BLaER1 treated with 17β-estradiol and CSF1 and Interleukin-3, amounts not matched to agents 10 nM and 100 nM (cell line): ENCODE measurements at regions not wholly inside any gene's neighbourhood (a gene's known extent, or its start where the extent isn't known, plus 50 kb on each side); places are given as distances from the start of the nearest gene placed in this dataset.

Source experiments
- H3K27ac ChIP-seq, 11 experiments: shearing (Covaris generic); formaldehyde crosslinking; 2 replicates each; pipeline ENCODE4 v1.8.1; 2022
- H3K27me3 ChIP-seq, 11 experiments: shearing (Covaris generic); formaldehyde crosslinking; 2 replicates each; pipeline ENCODE4 v1.8.1; 2022
- H3K36me3 ChIP-seq, 11 experiments: shearing (Covaris generic); formaldehyde crosslinking; 2 replicates each; pipeline ENCODE4 v1.8.1; 2022
- H3K4me1 ChIP-seq, 10 experiments: shearing (Covaris generic); formaldehyde crosslinking; 2 replicates each; pipeline ENCODE4 v1.8.1; 2022
- H3K4me2 ChIP-seq, 11 experiments: shearing (Covaris generic); formaldehyde crosslinking; 2 replicates each; pipeline ENCODE4 v1.8.1; 2022
- H3K4me3 ChIP-seq, 10 experiments: shearing (Covaris generic); formaldehyde crosslinking; 2 replicates each; pipeline ENCODE4 v1.8.1; 2022
- H3K9ac ChIP-seq, 11 experiments: shearing (Covaris generic); formaldehyde crosslinking; 2 replicates each; pipeline ENCODE4 v1.8.1; 2022
- H3K9me3 ChIP-seq, 11 experiments: shearing (Covaris generic); formaldehyde crosslinking; replicated peaks in 1 of 11; 2 replicates each; pipeline ENCODE4 v1.8.1; 2022
- H4K20me1 ChIP-seq, 11 experiments: shearing (Covaris generic); formaldehyde crosslinking; 2 replicates each; pipeline ENCODE4 v1.8.1; 2022
- Cebpa-rat ChIP-seq, 11 experiments: shearing (Covaris generic); IDR thresholded peaks; 2 replicates each; pipeline ENCODE4 v1.8.1; 2022

GRCh38 chr18:37930640-37931039, 365.0 kb upstream of the CELF4 start:
- no peaks in the 10 kb centered on the region for H3K36me3 ChIP-seq
- H3K9ac ChIP-seq = no peak overlapping the region
- no peaks in the 10 kb centered on the region for H3K4me1 ChIP-seq

GRCh38 chr18:37922162-37922561, 356.6 kb upstream of the CELF4 start:
- Histone ChIP-seq H3K9me3 (no peaks in the 10 kb centered on the region), H4K20me1 (no peaks in the 10 kb centered on the region), H3K36me3 (no peaks in the 10 kb centered on the region), H3K27me3 (no peaks in the 10 kb centered on the region), H3K27ac (no peak overlapping the region), H3K4me2 (no peak overlapping the region), H3K4me3 (no peak overlapping the region), H3K4me1 (peaks cover 0 to 13% (median 0%) of the 10 kb centered on the region in 10 experiments; a peak in 2 of 20 replicates), H3K9ac (no peak overlapping the region)
- TF ChIP-seq Cebpa-rat (IDR thresholded peaks at IDR 0.05) = no peak

More at GRCh38 chr18:37930640-37931039, 365.0 kb upstream of the CELF4 start:
- Histone ChIP-seq H3K27ac (no peak overlapping the region), H3K4me3 (no peak overlapping the region), H3K4me2 (no peak overlapping the region), H4K20me1 (no peaks in the 10 kb centered on the region), H3K27me3 (no peaks in the 10 kb centered on the region), H3K9me3 (no peaks in the 10 kb centered on the region)
- no peak for TF ChIP-seq Cebpa-rat (IDR thresholded peaks at IDR 0.05)

GRCh38 chr18:37920865-37921264, 355.3 kb upstream of the CELF4 start:
- no peaks in the 10 kb centered on the region for H3K27me3 ChIP-seq
- H3K9ac ChIP-seq = no peak overlapping the region
- H3K4me3 ChIP-seq = no peak overlapping the region
- no peak for TF ChIP-seq Cebpa-rat (IDR thresholded peaks at IDR 0.05)
- no peak overlapping the region; a peak in 1 of 22 replicates for H3K27ac ChIP-seq
- peak overlapping the region in 1 of 11 experiments; percentile 44; a peak in 1 of 22 replicates for H3K4me2 ChIP-seq
- peaks cover 0 to 13% (median 0%) of the 10 kb centered on the region in 10 experiments; a peak in 2 of 20 replicates for H3K4me1 ChIP-seq
- H4K20me1 ChIP-seq = no peaks in the 10 kb centered on the region
- H3K9me3 ChIP-seq = no peaks in the 10 kb centered on the region
- no peaks in the 10 kb centered on the region for H3K36me3 ChIP-seq

GRCh38 chr18:37913051-37913450, 347.5 kb upstream of the CELF4 start:
- TF ChIP-seq Cebpa-rat (IDR thresholded peaks at IDR 0.05) = no peak
- no peaks in the 10 kb centered on the region for H3K4me1 ChIP-seq
- H3K27me3 ChIP-seq = no peaks in the 10 kb centered on the region
- no peaks in the 10 kb centered on the region for H3K36me3 ChIP-seq
- no peaks in the 10 kb centered on the region for H3K9me3 ChIP-seq
- H3K27ac ChIP-seq = no peak overlapping the region
- no peak overlapping the region for H3K4me3 ChIP-seq
- no peaks in the 10 kb centered on the region for H4K20me1 ChIP-seq
- no peak overlapping the region for H3K4me2 ChIP-seq
- no peak overlapping the region for H3K9ac ChIP-seq

- no peak overlapping the region for H3K27ac ChIP-seq
- no peaks in the 10 kb centered on the region for H3K9me3 ChIP-seq
- no peaks in the 10 kb centered on the region for H3K36me3 ChIP-seq
- no peaks in the 10 kb centered on the region for H3K27me3 ChIP-seq
- no peaks in the 10 kb centered on the region for H3K4me1 ChIP-seq
- no peak overlapping the region for H3K9ac ChIP-seq
- H3K4me2 ChIP-seq = no peak overlapping the region
- H4K20me1 ChIP-seq = no peaks in the 10 kb centered on the region; a peak in 1 of 22 replicates
- TF ChIP-seq Cebpa-rat (IDR thresholded peaks at IDR 0.05) = no peak
- no peak overlapping the region for H3K4me3 ChIP-seq
These were observed 336.7 kb upstream of the CELF4 start for GRCh38 chr18:37902344-37902743.

- Histone ChIP-seq H3K27ac (no peak overlapping the region), H3K4me3 (no peak overlapping the region), H3K4me1 (no peaks in the 10 kb centered on the region), H3K9ac (no peak overlapping the region), H3K4me2 (no peak overlapping the region), H3K27me3 (no peaks in the 10 kb centered on the region), H4K20me1 (no peaks in the 10 kb centered on the region), H3K36me3 (no peaks in the 10 kb centered on the region), H3K9me3 (no peaks in the 10 kb centered on the region)
- no peak for TF ChIP-seq Cebpa-rat (IDR thresholded peaks at IDR 0.05)
These were observed 334.7 kb upstream of the CELF4 start for GRCh38 chr18:37900326-37900725.

GRCh38 chr18:37889963-37890362, 324.4 kb upstream of the CELF4 start:
- no peak for TF ChIP-seq Cebpa-rat (IDR thresholded peaks at IDR 0.05)
- Histone ChIP-seq H3K36me3 (no peaks in the 10 kb centered on the region), H4K20me1 (no peaks in the 10 kb centered on the region), H3K4me2 (no peak overlapping the region), H3K27me3 (no peaks in the 10 kb centered on the region), H3K9ac (no peak overlapping the region), H3K9me3 (no peaks in the 10 kb centered on the region), H3K27ac (no peak overlapping the region), H3K4me1 (no peaks in the 10 kb centered on the region), H3K4me3 (no peak overlapping the region)

GRCh38 chr18:37874721-37875120, 309.1 kb upstream of the CELF4 start:
- Histone ChIP-seq H3K4me3 (no peak overlapping the region), H3K36me3 (no peaks in the 10 kb centered on the region)

GRCh38 chr18:37873416-37873815, 307.8 kb upstream of the CELF4 start:
- no peak overlapping the region for H3K4me2 ChIP-seq
- no peaks in the 10 kb centered on the region for H3K4me1 ChIP-seq
- no peak overlapping the region for H3K4me3 ChIP-seq
- no peaks in the 10 kb centered on the region for H3K36me3 ChIP-seq
- no peaks in the 10 kb centered on the region for H3K27me3 ChIP-seq
- no peaks in the 10 kb centered on the region for H4K20me1 ChIP-seq
- TF ChIP-seq Cebpa-rat (IDR thresholded peaks at IDR 0.05) = no peak
- H3K27ac ChIP-seq = no peak overlapping the region
- no peak overlapping the region for H3K9ac ChIP-seq
- peaks cover 0 to 9% (median 3%) of the 10 kb centered on the region in 11 experiments; a peak in 7 of 22 replicates for H3K9me3 ChIP-seq

More at GRCh38 chr18:37874721-37875120, 309.1 kb upstream of the CELF4 start:
- Histone ChIP-seq H3K27me3 (no peaks in the 10 kb centered on the region), H3K4me1 (no peaks in the 10 kb centered on the region), H3K9ac (no peak overlapping the region), H4K20me1 (no peaks in the 10 kb centered on the region), H3K4me2 (no peak overlapping the region), H3K9me3 (peaks cover 0 to 21% (median 11%) of the 10 kb centered on the region in 11 experiments; a peak in 9 of 22 replicates), H3K27ac (no peak overlapping the region)
- no peak for TF ChIP-seq Cebpa-rat (IDR thresholded peaks at IDR 0.05)

- no peak for TF ChIP-seq Cebpa-rat (IDR thresholded peaks at IDR 0.05)
- Histone ChIP-seq H3K9me3 (0 out of 22 replicates have a peak, but pooled peaks cover 0 to under 1% (median 0%) of the 10 kb centered on the region in 11 experiments), H3K4me2 (no peak overlapping the region), H3K27ac (no peak overlapping the region), H3K36me3 (no peaks in the 10 kb centered on the region), H3K4me1 (no peaks in the 10 kb centered on the region), H4K20me1 (no peaks in the 10 kb centered on the region), H3K4me3 (no peak overlapping the region), H3K9ac (no peak overlapping the region), H3K27me3 (no peaks in the 10 kb centered on the region)
These were observed 307.0 kb upstream of the CELF4 start for GRCh38 chr18:37872562-37872961.
